Endodermal cell (in vitro differentiated cells): ENCODE measurements at regions not wholly inside any gene's neighbourhood (a gene's known extent, or its start where the extent isn't known, plus 50 kb on each side); places are given as distances from the start of the nearest gene placed in this dataset.

ENCODE experiments used
- DNase-seq: peaks from one replicate; pipeline ENCODE4 v3.0.0-alpha.2; 2017
- H3K27ac ChIP-seq: 2 replicates; pipeline ENCODE4 v1.5.1; 2013; ENCODE audit warnings: mild to moderate bottlenecking, low read depth, low read length, moderate library complexity
- H3K27me3 ChIP-seq: 2 replicates; pipeline ENCODE4 v1.6.1; 2013; ENCODE audit warnings: mild to moderate bottlenecking, low read length, moderate library complexity; ENCODE audit not compliant: insufficient read depth, control insufficient read depth, poor library complexity, severe bottlenecking
- H3K36me3 ChIP-seq: 2 replicates; pipeline ENCODE4 v1.7.0; 2013; ENCODE audit warnings: mild to moderate bottlenecking, low read length, moderate library complexity; ENCODE audit not compliant: control insufficient read depth, insufficient read depth
- H3K4me1 ChIP-seq: one replicate; pipeline ENCODE4 v1.7.0; 2013; ENCODE audit warnings: low read length; ENCODE audit not compliant: control insufficient read depth, insufficient read depth
- H3K4me3 ChIP-seq: 2 replicates; pipeline ENCODE4 v1.5.1; 2013; ENCODE audit warnings: mild to moderate bottlenecking, low read length, moderate library complexity
- H3K9ac ChIP-seq: 2 replicates; pipeline ENCODE4 v1.6.1; 2013; ENCODE audit warnings: mild to moderate bottlenecking, low read length, moderate library complexity; ENCODE audit not compliant: poor library complexity, severe bottlenecking; ENCODE audit errors: extremely low read depth
- H3K9me3 ChIP-seq: 2 replicates; pipeline ENCODE4 v1.6.1; 2013; ENCODE audit warnings: mild to moderate bottlenecking, low read length, moderate library complexity; ENCODE audit not compliant: control insufficient read depth
- H3K27ac Mint-ChIP-seq: 2 replicates; pipeline ENCODE4 v1.8.0; 2020; ENCODE audit warnings: mixed read lengths
- H3K27me3 Mint-ChIP-seq: 2 replicates; pipeline ENCODE4 v1.8.0; 2021; ENCODE audit warnings: mild to moderate bottlenecking, mixed read lengths; ENCODE audit not compliant: insufficient read depth
- H3K36me3 Mint-ChIP-seq: 2 replicates; pipeline ENCODE4 v1.8.0; 2020; ENCODE audit warnings: low read depth, mixed read lengths
- H3K4me1 Mint-ChIP-seq: 2 replicates; pipeline ENCODE4 v1.8.0; 2020; ENCODE audit warnings: mixed read lengths
- H3K4me3 Mint-ChIP-seq: 2 replicates; pipeline ENCODE4 v1.8.0; 2020; ENCODE audit warnings: mild to moderate bottlenecking, moderate library complexity, mixed read lengths
- H3K9me3 Mint-ChIP-seq: 2 replicates; pipeline ENCODE4 v1.8.0; 2020; ENCODE audit warnings: mild to moderate bottlenecking, mixed read lengths
- CTCF ChIP-seq: fragments of 200-600 bp; sonication (generic); conservative IDR thresholded peaks from 2 replicates; pipeline ENCODE4 v1.5.0; 2021; ENCODE audit warnings: antibody characterized with exemption, mild to moderate bottlenecking
- WGBS, 2 experiments: methylation state at CpG; one replicate each; pipeline versions ENCODE4 v1.1.5 to v1.1.7; 2013; ENCODE audit warnings: missing lambda C conversion rate in 2 of 2, mixed read lengths in 1 of 2; ENCODE audit not compliant: insufficient coverage in 1 of 2, insufficient read length in 1 of 2; 5-methylcytosine and 5-hydroxymethylcytosine counted together

- Histone ChIP-seq H3K9ac (no peak overlapping the region), H3K4me1 (no peaks in the 10 kb centered on the region), H3K4me3 (no peak overlapping the region), H3K27me3 (no peaks in the 10 kb centered on the region), H3K27ac (no peak overlapping the region), H3K36me3 (no peaks in the 10 kb centered on the region), H3K9me3 (no peaks in the 10 kb centered on the region)
- DNase-seq = no peak
- Mint-ChIP-seq H3K36me3 (no peaks in the 10 kb centered on the region), H3K4me3 (no peak overlapping the region), H3K27ac (no peak overlapping the region), H3K27me3 (peaks cover 8% of the 10 kb centered on the region), H3K4me1 (no peaks in the 10 kb centered on the region), H3K9me3 (no peaks in the 10 kb centered on the region)
- WGBS, 2 experiments = 90 to 96% methylated on average over 4 to 9 of the region's 9 CpGs
- no peak for TF ChIP-seq CTCF
Observed at GRCh38 chr5:3221432-3221831, 374.2 kb upstream of the IRX1 start.

- 93 to 94% methylated on average over 29 to 31 of the region's 31 CpGs for WGBS, 2 experiments
- Mint-ChIP-seq H3K9me3 (no peaks in the 10 kb centered on the region), H3K27ac (no peak overlapping the region), H3K36me3 (no peaks in the 10 kb centered on the region), H3K27me3 (peaks cover 8% of the 10 kb centered on the region), H3K4me1 (no peaks in the 10 kb centered on the region), H3K4me3 (no peak overlapping the region)
- TF ChIP-seq CTCF = no peak
- no peak overlapping the region for H3K4me3 ChIP-seq
- no peak overlapping the region for H3K27ac ChIP-seq
- DNase-seq = no peak
- H3K9me3 ChIP-seq = no peaks in the 10 kb centered on the region
- no peaks in the 10 kb centered on the region for H3K4me1 ChIP-seq
- H3K36me3 ChIP-seq = no peaks in the 10 kb centered on the region
- H3K27me3 ChIP-seq = no peaks in the 10 kb centered on the region
- no peak overlapping the region for H3K9ac ChIP-seq
Observed at GRCh38 chr5:3220638-3221288, 374.9 kb upstream of the IRX1 start.

- Mint-ChIP-seq H3K27ac (no peak overlapping the region), H3K9me3 (no peaks in the 10 kb centered on the region), H3K27me3 (peaks cover 8% of the 10 kb centered on the region), H3K4me3 (no peak overlapping the region), H3K4me1 (no peaks in the 10 kb centered on the region), H3K36me3 (no peaks in the 10 kb centered on the region)
- no peaks in the 10 kb centered on the region for H3K27me3 ChIP-seq
- H3K9me3 ChIP-seq = no peaks in the 10 kb centered on the region
- WGBS, 2 experiments = 89 to 91% methylated on average over 11 to 13 of the region's 13 CpGs
- no peak for TF ChIP-seq CTCF
- H3K36me3 ChIP-seq = no peaks in the 10 kb centered on the region
- H3K4me3 ChIP-seq = no peak overlapping the region
- no peaks in the 10 kb centered on the region for H3K4me1 ChIP-seq
- no peak overlapping the region for H3K27ac ChIP-seq
- H3K9ac ChIP-seq = no peak overlapping the region
- DNase-seq = no peak
Observed at GRCh38 chr5:3220201-3220600, 375.4 kb upstream of the IRX1 start.
